Myocyte (in vitro differentiated cells): ENCODE measurements at regions not wholly inside any gene's neighbourhood (a gene's known extent, or its start where the extent isn't known, plus 50 kb on each side); places are given as distances from the start of the nearest gene placed in this dataset.

Experiments
- DNase-seq: peaks from one replicate; pipeline ENCODE4 v3.0.0-alpha.2; 2012; ENCODE audit warnings: low read depth

DNA sequence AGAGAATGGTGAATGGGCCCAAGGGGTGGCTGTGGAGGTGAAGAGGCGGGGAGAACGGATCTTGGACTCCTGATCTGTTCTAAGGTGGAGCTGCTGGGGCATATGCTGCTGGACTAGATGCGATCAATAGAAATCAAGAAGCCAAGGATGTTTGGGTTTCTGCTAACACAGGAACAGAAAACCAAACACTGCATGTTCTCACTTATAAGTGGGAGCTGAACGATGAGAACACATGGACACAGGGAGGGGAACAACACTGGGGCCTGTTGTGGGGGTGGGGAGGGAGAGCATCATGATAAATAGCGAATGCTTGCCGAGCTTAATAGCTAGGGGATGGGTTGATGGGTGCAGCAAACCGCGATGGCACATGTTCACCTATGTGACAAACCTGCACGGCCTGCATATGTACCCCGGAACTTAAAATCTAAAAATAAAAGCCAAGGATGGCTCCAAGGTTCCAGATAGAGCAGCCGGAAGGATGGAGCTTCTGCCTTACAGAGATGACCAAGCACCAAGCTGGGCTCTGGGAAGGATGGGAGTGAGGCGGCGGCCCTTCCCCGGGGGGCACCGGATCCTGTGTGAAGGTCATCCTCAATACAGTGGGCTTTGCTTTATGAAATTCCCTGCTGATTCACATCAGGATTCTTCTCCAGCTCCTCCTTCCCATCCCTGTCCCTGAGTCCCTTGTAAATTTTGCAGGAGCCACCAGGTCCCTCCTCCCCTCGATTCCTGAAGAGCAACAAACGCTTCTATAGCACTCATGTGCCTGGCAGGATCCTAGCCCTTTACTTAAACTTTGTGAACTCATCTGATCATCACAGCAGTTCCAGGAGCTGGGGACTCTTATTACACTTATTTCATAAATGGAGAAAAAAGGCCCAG, 109.2 kb upstream of the PTPN1 start:
- DNase-seq, result no peak

DNA sequence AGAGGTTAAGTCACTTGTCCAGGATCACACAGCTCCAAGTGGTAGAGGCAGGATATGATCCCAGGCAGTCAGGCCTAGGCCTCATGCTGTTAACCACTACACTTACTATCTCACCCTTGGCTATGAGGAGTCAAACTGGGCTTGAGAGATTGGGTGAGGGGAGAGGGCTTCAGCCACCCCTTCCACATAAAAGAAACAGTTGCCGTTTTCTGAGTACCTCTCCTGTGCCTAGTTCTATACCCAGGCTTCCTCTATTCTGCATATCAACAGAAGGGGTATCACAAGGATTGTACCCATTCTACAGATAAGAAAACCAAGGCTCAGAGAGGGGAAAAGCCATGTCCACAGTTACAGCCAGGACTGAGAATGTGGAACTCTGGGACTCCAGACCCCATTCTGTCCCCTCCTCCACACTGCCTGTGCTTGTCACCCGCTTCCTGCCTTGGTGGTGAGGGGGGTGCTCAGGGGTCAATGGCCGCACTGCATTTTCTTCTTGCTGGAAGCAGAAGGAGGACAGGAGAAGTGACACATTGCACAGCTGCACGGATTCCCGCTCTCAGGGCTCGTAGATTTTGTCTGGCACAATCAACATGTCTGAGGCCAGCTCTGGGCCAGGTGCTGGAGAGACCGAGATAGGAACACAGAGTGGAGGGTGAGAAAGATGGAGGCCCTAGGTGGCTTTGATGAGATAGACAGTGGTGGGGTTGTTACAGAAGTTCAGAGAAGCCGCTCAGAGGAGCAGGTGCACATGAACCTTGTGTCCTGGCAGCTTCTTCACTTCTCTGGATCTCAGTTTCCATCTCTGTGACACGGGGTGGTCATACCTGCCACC, 108.4 kb upstream of the PTPN1 start:
- DNase-seq, result no peak

DNA sequence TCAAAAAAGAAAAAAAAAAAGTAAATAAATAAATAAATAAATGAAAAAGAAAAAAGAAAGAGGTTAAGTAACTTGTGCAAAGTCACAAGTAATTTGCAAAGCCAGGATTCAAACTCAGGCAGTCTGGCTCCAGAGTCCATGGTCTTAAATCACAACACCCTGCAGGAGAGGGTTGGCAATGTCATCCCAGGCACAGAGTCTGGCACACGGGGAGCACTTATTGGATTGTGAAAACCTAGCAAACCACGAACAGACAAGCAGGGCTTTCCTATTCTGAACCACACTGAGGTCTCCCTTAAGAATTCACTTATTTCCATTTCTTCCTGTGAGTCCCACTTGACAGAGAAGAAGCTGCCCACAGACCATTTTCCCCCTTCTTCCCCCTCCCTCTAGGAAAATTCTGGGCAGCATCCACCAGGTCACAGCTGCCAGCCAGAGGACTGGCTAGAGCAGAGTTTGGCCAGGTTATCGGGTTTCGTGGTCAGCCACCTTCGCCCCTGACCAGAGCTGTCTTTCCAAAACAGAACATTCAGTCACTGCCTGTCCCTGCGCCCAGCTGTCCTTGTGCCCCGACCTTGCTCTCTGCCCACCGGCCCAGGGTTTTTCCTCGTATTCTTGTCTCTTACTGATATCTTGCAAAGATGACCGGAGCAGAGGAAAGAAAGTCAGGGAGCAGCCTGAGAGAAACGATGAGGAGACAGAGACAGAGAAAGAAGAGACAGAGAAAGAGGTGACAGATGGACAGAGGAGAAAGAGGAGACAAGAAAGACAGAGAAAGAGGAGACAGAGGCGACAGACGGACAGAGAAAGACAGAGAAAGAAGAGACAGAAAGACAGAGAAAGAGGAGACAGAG, 106.4 kb upstream of the PTPN1 start:
- peak; percentile 94 for DNase-seq

DNA sequence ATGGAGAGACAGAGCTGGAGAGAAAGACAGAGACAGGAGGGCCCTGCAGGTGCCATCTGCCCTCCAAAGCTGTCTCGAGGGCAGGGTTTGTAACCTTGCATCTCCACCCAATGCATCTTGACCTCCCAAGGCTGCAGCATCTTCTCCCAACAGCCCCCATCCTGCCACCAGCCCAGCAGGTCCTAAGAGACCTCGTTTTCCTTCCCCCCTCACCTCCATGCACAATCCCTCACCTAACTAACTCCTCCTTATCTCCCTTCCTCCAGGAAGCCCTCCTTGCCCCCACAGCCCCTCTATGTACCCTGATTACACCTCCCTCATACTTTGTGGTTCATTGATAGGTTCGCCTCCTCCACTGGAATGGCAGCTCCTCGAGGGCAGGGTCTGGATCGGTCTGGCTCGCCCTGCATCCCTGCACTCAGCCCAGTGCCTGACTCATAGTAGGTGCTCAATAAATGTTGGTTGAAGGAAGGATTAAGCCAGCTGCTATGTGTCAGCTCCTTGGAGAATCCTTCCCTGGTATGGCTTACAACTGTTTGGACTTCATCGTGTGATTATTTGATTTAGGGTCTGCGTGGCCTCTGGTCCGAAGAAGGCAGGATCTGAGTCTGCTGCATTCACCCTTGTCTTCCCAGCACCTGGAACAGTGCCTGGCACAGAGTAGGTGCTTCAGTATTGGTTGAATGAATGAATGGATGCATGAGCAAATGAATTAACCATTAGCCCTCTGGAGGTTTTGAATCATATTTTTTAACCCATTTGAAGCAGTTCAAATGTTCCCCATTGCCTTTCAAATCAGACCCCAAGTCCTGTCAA, 105.6 kb upstream of the PTPN1 start:
- DNase-seq, result no peak

DNA sequence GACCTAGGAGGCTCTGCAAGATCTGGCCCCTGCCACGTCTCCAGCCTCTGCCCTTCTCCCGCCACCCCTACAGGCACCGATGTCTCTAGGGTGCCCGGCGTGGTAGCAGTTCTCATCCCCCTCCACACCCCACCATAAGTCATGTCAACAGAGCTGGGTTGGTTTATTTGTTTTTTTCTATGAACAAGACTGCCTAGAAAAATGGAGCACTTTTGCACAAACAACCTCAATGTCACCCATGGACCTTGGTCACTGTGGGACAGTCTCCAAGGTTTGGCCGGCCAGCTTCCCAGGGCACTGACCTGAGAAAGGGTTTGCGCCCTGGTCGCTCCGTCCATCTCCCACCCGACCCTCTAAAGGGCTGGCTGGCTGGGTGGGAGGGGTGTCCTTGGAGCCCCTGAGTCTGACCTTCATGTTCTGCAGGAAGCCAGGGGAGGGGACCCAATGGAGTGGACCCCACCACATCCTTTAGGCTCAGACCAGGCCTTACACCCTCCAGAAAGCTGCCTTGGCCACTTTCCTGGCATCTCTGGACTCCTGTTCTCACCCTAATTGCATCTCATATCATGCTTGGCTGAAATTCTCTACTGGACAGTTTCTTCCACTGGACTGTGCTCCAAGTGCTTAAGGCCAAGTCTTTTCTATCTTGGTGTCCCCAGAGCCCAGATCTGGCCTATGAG, 104.8 kb upstream of the PTPN1 start:
- no peak for DNase-seq

DNA sequence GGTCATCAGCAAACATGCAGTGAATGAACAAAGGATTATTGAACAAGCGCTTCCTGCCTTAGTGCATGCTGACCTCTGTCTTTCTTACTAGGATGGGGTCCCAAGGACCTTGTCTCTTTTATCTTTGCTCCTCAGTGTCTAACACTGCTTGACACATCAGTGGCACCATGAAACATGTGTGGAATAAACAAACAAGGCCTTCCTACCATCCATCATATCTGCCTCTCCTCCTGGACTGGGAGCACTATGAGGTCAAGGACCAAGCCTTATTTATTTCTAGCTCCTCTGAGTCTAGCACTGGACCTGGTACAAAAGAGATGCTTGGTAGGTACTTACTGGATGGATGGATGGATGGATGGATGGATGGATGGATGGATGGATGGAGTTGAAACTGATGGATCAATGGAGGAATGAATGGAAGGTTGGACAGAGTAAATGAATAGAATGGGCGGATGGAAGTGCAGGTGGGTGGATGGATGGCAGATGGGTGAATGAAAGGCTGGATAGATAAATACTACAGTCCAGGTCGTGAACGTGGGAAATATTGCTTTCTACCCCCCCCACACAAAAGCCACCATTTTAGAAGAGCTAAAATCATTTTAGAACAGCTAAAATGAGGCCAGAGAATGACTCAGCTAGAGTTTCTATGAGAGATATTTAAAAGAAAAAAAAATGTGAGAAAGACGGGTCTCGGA, 104.1 kb upstream of the PTPN1 start:
- no peak for DNase-seq

DNA sequence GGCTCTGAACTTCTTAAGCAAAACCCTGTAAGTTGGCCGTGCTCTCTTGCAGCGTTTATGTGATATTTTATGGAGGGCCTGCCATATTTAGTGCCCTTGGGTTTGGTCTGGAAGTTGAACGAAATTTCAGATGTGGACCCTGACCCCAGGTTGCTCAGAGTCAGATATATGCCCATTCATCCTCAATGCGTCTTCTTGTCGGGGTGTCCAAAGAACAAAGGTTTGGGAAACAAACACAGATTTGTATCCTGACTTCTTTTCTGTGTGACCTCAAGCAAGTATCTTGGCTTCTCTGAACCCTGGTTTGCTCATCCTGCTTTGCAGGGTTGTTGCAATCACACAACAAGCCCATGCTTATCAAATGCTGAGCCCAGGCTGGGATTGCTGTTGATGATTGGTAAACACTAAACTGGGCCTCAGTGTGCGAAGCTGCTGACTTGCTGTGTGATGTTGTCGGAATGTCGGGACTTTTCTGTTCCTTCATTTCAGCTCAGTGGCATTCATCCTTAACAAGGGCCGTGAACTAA, 103.5 kb upstream of the PTPN1 start:
- no peak for DNase-seq

DNA sequence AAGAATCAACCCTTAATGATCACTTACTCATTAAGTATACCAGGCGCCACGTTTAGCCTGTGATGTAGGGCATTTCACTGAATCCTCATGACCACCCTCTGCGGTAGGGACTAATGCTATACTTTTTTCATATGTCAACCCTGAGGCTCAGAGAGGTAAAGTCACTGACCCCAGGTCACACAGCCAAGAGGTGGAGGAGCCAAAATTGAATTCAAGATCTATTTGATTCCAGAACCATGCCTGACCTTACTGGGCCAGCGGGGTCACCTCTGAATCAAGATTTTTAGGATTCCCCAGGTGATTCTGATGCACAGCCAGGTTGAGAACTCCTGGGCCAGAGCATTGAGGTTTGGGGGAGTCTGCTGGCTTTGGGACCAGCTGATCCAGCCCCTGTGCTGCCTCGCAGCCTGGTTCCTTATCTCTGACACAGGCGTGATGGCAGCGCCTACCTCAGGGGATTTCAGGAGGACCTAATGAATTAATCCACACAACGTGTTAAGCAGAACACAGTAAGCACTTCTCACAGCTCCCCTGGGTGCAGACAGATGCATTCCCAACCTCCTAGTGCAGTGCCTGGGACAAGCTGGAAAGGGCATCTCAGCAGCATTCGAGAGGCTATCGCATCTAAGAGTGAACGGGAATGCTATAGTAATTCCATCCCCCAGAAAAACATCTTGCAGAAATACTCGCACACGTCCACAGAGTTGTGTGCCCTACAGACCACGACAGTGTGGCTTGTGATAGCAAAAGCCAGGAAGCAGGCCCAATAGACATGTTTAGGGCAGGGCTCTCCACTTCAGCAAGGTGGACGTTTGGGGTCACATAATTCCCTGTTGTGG, 101.4 kb upstream of the PTPN1 start:
- no peak for DNase-seq

DNA sequence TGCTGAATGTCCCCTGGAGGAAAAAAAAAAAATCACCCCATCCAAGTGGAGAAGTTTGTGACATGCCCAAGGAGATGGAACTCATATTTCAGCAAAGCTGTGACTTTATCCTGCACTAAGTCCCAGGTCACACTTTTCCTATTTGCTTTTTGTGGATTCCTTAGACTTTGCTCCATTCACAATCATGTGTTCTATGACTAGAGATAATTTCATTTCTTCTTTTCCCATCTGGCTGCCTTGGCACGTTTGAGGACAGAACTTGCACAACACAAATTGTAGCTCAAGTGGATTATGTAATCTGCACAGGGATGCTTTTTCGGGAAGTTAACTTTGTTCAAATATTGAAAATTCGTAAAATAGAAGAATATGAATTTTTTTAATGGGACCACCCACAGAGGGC, 100.7 kb upstream of the PTPN1 start:
- no peak for DNase-seq

DNA sequence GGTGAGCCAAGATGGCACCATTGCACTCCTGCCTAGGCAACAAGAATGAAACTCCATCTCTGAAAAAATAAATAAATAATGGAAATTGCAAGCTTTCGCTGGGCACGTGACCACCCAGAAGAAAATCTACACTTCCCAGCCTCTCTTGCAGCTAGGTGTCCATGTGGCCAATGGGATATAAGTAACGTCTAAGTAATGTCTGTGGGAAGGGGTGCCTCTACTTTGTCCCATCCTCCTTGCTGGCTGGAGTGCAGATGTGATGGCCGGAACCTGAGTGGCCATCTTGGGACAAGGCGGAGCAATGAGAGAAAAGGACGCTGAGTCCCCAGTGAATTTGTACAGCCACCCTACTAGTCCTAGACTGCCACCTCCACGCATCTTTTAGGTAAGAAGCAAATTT, 99.8 kb upstream of the PTPN1 start:
- DNase-seq, result no peak

DNA sequence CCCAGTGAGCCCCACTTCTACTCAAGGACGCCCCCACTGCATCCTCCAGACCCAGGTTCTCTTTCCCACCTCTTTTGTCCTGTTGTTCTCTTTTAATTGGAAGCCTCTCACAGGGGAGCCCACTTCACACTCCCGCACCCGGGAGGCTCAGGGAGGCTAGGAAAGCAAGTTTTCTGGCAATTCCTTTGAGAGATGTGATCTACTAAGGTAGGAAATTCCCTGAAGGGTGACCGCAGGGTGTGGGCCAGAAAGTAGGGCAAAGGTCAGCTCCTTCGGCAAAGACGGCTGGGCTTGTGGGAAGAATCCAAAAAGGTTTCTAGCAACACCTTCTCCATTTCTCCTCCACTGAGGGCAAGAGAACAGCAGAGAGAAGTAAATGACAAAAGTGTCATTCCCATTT, 98.1 kb upstream of the PTPN1 start:
- no peak for DNase-seq

DNA sequence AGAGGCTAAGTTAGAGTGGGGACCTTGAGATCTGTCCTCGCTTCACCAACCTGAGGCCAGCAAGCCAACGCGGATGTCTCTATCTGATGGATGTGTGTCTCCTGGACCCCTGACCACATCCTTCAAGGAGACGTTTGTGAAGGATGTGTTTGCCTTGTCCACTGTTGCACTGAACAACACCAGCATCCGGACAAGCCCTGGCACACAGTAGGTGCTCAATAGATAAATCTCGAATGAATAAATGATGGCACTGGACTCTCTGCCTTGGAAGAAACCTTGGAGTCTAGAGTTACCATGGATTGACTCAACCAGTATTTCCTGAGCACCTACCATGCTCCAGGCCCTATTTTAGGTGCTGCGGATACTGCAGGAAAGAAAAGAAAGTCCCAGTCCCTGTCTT, 97.7 kb upstream of the PTPN1 start:
- no peak for DNase-seq

DNA sequence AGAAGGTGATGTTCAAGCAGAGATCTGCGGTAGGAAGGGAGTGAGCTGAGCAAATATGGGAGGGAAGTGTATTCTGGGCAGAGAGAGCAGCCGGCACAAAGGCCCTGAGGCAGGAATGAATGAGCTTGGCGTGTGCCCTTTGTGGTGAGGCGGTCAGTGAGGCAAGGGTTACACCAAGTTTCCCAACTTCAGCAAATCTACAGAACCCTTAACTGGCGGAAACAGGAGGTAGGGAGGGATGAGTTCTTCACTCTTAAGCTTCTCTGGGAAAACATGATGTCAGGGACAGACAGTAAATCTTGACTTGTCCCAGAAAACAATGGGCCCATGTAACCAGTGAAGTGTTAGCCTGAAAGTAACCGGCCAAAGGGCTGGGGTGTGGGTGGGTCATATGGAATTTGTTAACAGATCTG, 97.1 kb upstream of the PTPN1 start:
- no peak for DNase-seq

DNA sequence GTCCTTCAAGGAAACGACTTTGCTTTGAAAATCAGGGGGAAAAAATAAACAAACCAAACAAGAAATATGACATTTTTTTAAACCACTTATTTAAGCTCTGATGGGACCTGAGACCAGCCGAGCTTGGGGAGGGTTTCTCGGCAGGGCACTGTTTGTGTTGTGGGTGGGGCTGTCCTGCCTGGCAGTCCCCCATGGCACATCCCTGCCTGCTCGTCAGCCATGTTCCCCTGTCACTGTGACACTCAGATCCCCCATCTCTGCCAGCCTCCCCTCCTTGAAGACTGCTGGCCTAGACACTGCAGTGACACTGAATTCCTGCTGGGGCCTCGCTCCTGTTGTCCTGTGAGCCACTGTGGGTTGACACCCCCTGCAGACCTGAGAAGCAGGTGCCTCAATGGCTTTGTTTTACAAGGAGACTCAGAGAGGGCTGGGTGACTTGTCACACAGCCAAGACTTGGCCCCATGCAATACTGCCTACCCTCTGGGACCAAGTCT, 95.1 kb upstream of the PTPN1 start:
- DNase-seq, result no peak

DNA sequence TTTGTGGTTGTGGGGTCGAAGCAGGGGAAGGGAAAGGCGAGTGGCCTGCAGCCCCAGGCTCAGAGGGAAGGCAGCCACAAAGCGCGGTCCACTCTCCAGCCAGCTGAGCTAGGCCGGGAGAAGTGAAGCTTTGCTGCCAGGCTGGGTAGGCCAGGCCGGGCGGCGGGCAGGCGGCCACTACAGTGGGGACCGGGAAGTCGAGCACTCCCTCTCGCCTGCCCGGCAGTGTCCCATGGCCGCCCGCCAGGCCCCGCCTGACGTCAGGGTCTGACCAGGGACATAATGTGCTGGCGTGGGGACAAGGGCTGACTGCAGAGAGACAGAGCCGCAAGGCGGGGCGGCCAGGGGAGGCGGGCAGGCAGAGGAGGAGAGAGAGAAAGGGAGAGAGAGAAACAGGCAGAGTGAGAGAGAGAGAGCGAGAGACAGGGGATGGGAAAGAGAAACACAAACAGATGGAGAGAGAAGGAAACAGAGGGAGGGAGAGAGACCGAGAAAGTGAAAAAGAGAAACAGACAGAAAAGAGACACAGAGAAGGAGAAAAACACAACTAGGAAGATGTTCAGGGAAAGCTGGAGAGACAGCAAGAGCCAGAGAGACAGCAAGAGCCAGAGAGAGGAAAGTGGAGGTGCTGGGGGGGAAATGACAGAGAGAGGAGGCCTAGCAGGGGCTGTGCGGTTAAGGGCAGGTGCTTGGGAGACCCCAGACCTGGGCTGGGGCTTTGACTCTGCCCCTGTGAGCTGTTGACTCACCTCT, 94.5 kb upstream of the PTPN1 start:
- DNase-seq, result peak; percentile 98

DNA sequence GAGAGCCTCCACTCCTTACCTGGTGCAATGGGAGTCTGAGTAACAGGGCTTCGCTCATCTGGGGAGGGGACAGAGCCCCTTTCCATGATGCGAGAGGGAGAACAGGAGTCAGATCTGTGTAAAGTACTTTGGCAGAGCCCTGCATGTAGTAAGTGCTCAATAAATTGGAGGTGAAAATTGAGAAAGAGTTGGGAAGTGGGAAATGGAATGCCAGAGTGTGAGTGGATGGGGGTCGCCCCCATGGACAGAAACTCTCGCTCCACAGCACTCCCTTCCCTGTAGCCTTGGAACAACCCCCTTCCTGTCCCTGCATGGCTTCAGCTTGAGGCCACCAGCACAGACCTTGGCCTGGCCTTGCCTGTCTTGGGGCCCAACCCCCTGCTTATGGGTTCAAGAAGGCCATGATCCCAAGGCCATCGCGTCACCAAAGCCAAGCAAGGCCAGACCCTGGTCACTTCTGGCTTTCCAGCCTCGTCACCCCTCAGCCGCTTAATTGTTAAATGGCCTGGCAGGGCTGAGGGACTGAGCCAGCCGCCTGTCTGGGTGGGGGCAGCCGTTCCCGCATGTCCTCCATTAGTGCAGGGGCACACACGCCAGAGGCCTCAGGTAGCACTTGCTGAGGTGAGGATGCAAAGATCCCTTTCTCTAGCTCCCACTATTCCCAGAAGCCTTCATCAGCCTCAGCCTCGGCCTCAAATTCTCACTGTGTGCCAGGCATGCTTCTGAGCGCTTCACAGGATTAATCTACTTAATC, 93.7 kb upstream of the PTPN1 start:
- DNase-seq, result no peak

DNA sequence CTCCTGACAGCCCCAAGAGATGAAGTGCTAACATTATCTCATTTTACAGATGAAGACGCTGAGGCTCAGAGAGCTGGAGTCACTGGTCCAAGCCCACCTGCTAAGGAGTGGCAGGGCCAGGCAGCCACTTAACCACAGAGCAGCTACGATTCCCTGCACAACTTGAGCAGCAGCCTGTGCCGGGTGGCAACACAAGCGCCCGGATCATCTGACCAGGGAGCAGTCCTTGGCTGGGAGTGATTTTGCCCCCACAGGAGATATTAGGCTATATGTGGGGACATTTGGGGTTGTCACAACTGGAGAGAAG, 93.2 kb upstream of the PTPN1 start:
- DNase-seq, result peak; percentile 91
